H1 (cell line): ENCODE measurements at regions not wholly inside any gene's neighbourhood (a gene's known extent, or its start where the extent isn't known, plus 50 kb on each side); places are given as distances from the start of the nearest gene placed in this dataset.

ENCODE experiments used
- MAFK ChIP-seq: IDR thresholded peaks from 2 replicates; pipeline ENCODE4 v1.6.1; 2012; ENCODE audit warnings: low read depth, mild to moderate bottlenecking, improper control_type of control experiment, low read length
- SP2 ChIP-seq: IDR thresholded peaks from 2 replicates; pipeline ENCODE4 v1.6.1; 2012; ENCODE audit warnings: mild to moderate bottlenecking, low read length, inconsistent platforms
- SUZ12 ChIP-seq: fragments of 200-600 bp; sonication (generic); IDR thresholded peaks from 2 replicates; pipeline ENCODE4 v1.6.1; 2012; ENCODE audit warnings: mild to moderate bottlenecking, inconsistent platforms, low read length, moderate library complexity, mixed read lengths

DNA sequence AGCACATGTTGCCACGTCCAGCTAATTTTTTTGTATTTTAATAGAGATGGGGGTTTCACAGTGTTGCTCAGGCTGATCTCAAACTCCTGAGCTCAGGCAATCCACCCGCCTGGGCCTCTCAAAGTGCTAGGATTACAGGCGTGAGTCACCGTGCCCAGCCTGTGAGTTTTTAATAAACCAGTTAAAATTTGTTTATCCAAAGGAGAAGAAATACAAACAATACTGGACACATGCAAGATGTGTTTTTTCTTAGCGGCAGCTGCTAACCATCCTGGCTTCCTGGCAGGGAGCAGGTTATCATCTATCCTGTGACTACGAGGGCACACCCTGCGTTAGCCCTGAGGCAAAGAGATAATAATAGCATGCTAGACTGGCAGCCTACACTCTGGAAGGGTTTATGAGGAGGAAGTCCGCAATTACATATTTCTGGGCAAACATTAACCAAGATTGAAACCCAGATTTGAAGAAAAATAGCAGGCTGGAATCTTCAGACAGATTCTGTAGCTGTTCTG, 191.4 kb downstream of the SPRY1 start (continued):
- TF ChIP-seq MAFK (no peak), SUZ12 (no peak), SP2 (no peak)
